COR-L47 (cell line): ENCODE measurements at regions not wholly inside any gene's neighbourhood (a gene's known extent, or its start where the extent isn't known, plus 50 kb on each side); places are given as distances from the start of the nearest gene placed in this dataset.
"Not testable (repeated sequence)": the region's sequence is repeated elsewhere in the genome, so short reads cannot be mapped to it uniquely, and the experiment has no call there.

Experiments
- DNase-seq: peaks from one replicate; lab custom pipeline; 2025; lab: John Stamatoyannopoulos, UW

GRCh38 chr13:34361560-34361959 is 543.6 kb downstream of the RFC3 start:
- no peak for DNase-seq

GRCh38 chr13:34363266-34363665 is 545.3 kb downstream of the RFC3 start:
- DNase-seq: no peak

GRCh38 chr13:34364633-34365032 is 546.7 kb downstream of the RFC3 start:
- DNase-seq: no peak

- no peak for DNase-seq
Observed at GRCh38 chr13:34369931-34370330, 552.0 kb downstream of the RFC3 start.

- DNase-seq: no peak
Observed at GRCh38 chr13:34371108-34371507, 553.2 kb downstream of the RFC3 start.

GRCh38 chr13:34371645-34372395 is 553.9 kb downstream of the RFC3 start:
- DNase-seq: no peak

GRCh38 chr13:34372581-34372980 is 554.6 kb downstream of the RFC3 start:
- no peak for DNase-seq

GRCh38 chr13:34376483-34376882 is 558.5 kb downstream of the RFC3 start:
- no peak for DNase-seq

GRCh38 chr13:34381228-34381627 is 560.8 kb upstream of the NBEA start:
- DNase-seq: no peak

GRCh38 chr13:34383728-34384127 is 558.3 kb upstream of the NBEA start:
- no peak for DNase-seq

- not testable (repeated sequence) for DNase-seq
Observed at GRCh38 chr13:34386229-34386628, 555.8 kb upstream of the NBEA start.

GRCh38 chr13:34391076-34391475 is 551.0 kb upstream of the NBEA start:
- DNase-seq: no peak

- DNase-seq: no peak
Observed at GRCh38 chr13:34401696-34402095, 540.4 kb upstream of the NBEA start.

GRCh38 chr13:34405410-34406181 is 536.5 kb upstream of the NBEA start:
- no peak for DNase-seq

- DNase-seq: no peak
Observed at GRCh38 chr13:34408640-34409039, 533.4 kb upstream of the NBEA start.

- DNase-seq: no peak
Observed at GRCh38 chr13:34409496-34410182, 532.4 kb upstream of the NBEA start.

GRCh38 chr13:34410678-34411077 is 531.4 kb upstream of the NBEA start:
- DNase-seq: no peak

GRCh38 chr13:34411177-34411576 is 530.9 kb upstream of the NBEA start:
- DNase-seq: no peak

- DNase-seq: no peak
Observed at GRCh38 chr13:34411894-34412293, 530.2 kb upstream of the NBEA start.

- no peak for DNase-seq
Observed at GRCh38 chr13:34412295-34412694, 529.8 kb upstream of the NBEA start.

GRCh38 chr13:34412817-34413375 is 529.2 kb upstream of the NBEA start:
- DNase-seq: no peak

GRCh38 chr13:34413538-34414210 is 528.4 kb upstream of the NBEA start:
- no peak for DNase-seq
